GM12875 (cell line): ENCODE measurements at regions not wholly inside any gene's neighbourhood (a gene's known extent, or its start where the extent isn't known, plus 50 kb on each side); places are given as distances from the start of the nearest gene placed in this dataset.

Experiments
- H3K4me3 ChIP-seq: one replicate; pipeline ENCODE4 v1.5.1; 2011; ENCODE audit warnings: low read depth, low read length, control low read depth
- TF ChIP-seq, protein P1 (sequence below): IDR thresholded peaks from 2 replicates; pipeline ENCODE4 v1.5.1; 2011; ENCODE audit warnings: low read depth, mild to moderate bottlenecking, control low read depth, inconsistent platforms, low read length, moderate library complexity, borderline replicate concordance; ENCODE audit not compliant: insufficient read depth

- TF ChIP-seq, protein P1, sequence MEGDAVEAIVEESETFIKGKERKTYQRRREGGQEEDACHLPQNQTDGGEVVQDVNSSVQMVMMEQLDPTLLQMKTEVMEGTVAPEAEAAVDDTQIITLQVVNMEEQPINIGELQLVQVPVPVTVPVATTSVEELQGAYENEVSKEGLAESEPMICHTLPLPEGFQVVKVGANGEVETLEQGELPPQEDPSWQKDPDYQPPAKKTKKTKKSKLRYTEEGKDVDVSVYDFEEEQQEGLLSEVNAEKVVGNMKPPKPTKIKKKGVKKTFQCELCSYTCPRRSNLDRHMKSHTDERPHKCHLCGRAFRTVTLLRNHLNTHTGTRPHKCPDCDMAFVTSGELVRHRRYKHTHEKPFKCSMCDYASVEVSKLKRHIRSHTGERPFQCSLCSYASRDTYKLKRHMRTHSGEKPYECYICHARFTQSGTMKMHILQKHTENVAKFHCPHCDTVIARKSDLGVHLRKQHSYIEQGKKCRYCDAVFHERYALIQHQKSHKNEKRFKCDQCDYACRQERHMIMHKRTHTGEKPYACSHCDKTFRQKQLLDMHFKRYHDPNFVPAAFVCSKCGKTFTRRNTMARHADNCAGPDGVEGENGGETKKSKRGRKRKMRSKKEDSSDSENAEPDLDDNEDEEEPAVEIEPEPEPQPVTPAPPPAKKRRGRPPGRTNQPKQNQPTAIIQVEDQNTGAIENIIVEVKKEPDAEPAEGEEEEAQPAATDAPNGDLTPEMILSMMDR = no peak
- no peak overlapping the region for H3K4me3 ChIP-seq
These were observed 174.9 kb upstream of the RPL38 start for GRCh38 chr17:74028354-74029116.

DNA sequence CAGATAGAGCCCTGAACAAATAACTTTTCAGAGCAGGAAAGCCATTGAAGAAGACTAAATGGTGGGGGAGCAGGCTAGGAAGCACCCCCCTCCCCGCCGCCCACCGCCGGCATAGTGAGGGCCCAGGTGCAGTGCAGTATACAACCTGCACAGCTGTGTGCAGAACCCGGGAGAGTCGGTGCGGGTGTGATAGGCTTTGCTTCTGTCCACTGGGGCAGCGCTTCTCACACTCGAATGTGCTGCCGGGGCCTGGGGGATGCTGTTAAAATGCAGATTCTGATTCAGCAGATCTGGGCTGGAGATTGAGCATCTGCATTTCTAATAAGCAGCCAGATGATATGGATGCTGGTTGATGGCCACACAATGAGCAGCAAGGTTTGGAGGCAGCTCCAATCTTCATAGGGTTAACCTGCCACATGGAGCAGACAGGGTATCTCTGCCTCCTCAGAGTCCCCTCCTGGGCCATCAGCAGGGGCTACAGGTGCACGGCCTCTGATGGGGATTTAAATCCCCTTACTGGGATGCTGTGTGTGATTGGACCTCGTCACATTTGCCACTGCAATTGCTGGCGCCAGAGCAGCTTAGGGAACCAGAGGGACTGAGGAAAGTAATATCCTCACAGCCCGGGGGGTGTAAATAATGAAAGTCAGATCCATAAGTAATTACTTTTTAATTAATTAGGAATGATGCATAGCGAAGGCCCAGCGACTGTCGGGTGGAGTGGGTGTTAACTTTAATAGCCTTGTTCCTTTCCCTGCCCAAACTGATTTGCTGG lies 172.0 kb upstream of the RPL38 start:
- TF ChIP-seq, protein P1 = no peak
- no peak overlapping the region for H3K4me3 ChIP-seq

GRCh38 chr17:74032222-74032621 lies 171.3 kb upstream of the RPL38 start:
- TF ChIP-seq, protein P1 = no peak
- H3K4me3 ChIP-seq = no peak overlapping the region

- no peak overlapping the region for H3K4me3 ChIP-seq
- TF ChIP-seq, protein P1 = no peak
These were observed 166.2 kb upstream of the RPL38 start for GRCh38 chr17:74037320-74037719.

- H3K4me3 ChIP-seq = no peak overlapping the region
- TF ChIP-seq, protein P1 = no peak
These were observed 163.2 kb upstream of the RPL38 start for GRCh38 chr17:74040291-74040690.

DNA sequence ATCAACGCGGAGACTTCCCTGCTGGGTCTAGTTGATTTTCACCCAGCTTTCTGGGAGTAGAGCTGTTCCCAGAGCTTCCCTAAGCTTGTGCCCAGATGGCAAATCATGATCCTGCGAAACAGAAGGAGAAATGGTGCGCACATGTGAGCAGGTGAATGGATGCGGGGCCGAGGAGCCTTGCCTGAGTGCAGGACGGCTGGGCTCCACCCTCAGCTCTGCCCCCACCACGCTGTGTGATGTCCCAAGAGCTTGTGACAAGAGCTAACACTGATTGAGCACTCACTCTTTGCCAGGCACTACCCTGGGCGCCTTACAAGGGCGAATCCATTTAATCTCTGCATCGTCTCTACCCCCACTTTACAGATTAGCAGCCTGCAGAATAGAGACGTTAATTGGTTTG lies 162.7 kb upstream of the RPL38 start:
- TF ChIP-seq, protein P1 = no peak
- no peak overlapping the region for H3K4me3 ChIP-seq
